BLaER1 treated with 17β-estradiol and CSF1 and Interleukin-3, amounts not matched to agents 10 nM and 100 nM (cell line): ENCODE measurements at regions not wholly inside any gene's neighbourhood (a gene's known extent, or its start where the extent isn't known, plus 50 kb on each side); places are given as distances from the start of the nearest gene placed in this dataset.
A peak's percentile ranks its signal among the peaks of the same experiment; 100 is the strongest.

Experiments used
- H3K27ac ChIP-seq, 11 experiments: shearing (Covaris generic); formaldehyde crosslinking; 2 replicates each; pipeline ENCODE4 v1.8.1; 2022
- H3K27me3 ChIP-seq, 11 experiments: shearing (Covaris generic); formaldehyde crosslinking; 2 replicates each; pipeline ENCODE4 v1.8.1; 2022
- H3K36me3 ChIP-seq, 11 experiments: shearing (Covaris generic); formaldehyde crosslinking; 2 replicates each; pipeline ENCODE4 v1.8.1; 2022
- H3K4me1 ChIP-seq, 10 experiments: shearing (Covaris generic); formaldehyde crosslinking; 2 replicates each; pipeline ENCODE4 v1.8.1; 2022
- H3K4me2 ChIP-seq, 11 experiments: shearing (Covaris generic); formaldehyde crosslinking; 2 replicates each; pipeline ENCODE4 v1.8.1; 2022
- H3K4me3 ChIP-seq, 10 experiments: shearing (Covaris generic); formaldehyde crosslinking; 2 replicates each; pipeline ENCODE4 v1.8.1; 2022
- H3K9ac ChIP-seq, 11 experiments: shearing (Covaris generic); formaldehyde crosslinking; 2 replicates each; pipeline ENCODE4 v1.8.1; 2022
- H3K9me3 ChIP-seq, 11 experiments: shearing (Covaris generic); formaldehyde crosslinking; replicated peaks in 1 of 11; 2 replicates each; pipeline ENCODE4 v1.8.1; 2022
- H4K20me1 ChIP-seq, 11 experiments: shearing (Covaris generic); formaldehyde crosslinking; 2 replicates each; pipeline ENCODE4 v1.8.1; 2022
- Cebpa-rat ChIP-seq, 11 experiments: shearing (Covaris generic); IDR thresholded peaks; 2 replicates each; pipeline ENCODE4 v1.8.1; 2022

DNA sequence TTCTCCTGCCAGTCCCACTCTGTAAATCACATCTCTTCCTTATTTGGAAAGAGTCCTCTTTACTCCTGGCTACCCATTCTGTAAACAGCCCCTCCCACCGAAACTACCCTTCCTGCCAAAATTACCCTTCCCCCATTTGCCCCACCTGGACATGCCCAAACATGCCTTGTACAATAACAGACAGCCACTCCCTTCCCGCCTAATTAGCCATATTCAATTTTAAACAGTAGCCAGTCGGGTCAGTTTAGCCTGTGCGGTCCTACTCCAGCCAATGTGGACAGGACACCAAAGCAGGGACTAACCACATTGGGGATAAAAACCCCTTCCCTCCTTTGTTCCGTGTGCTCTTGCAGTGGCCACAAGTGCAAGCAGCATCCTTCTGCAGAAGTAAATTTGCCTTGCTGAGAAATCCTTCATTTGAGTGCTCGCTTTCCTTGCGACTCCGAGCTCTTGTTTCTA, 56.3 kb upstream of the MAP10 start:
- H3K9me3 ChIP-seq: peaks cover 62 to 70% (median 65%) of the 10 kb centered on the region in 11 experiments
- TF ChIP-seq Cebpa-rat (IDR thresholded peaks at IDR 0.05): no peak
- no peaks in the 10 kb centered on the region for H3K27me3 ChIP-seq
- H3K4me2 ChIP-seq: no peak overlapping the region
- H3K9ac ChIP-seq: no peak overlapping the region
- H3K36me3 ChIP-seq: peaks cover 0 to 7% (median 0%) of the 10 kb centered on the region in 11 experiments; a peak in 3 of 22 replicates
- H3K27ac ChIP-seq: no peak overlapping the region
- no peaks in the 10 kb centered on the region for H4K20me1 ChIP-seq
- H3K4me1 ChIP-seq: peaks cover 7 to 25% (median 16%) of the 10 kb centered on the region in 10 experiments; a peak in 18 of 20 replicates
- H3K4me3 ChIP-seq: peak overlapping the region in 2 of 10 experiments; percentile 11 to 38; a peak in 3 of 20 replicates

DNA sequence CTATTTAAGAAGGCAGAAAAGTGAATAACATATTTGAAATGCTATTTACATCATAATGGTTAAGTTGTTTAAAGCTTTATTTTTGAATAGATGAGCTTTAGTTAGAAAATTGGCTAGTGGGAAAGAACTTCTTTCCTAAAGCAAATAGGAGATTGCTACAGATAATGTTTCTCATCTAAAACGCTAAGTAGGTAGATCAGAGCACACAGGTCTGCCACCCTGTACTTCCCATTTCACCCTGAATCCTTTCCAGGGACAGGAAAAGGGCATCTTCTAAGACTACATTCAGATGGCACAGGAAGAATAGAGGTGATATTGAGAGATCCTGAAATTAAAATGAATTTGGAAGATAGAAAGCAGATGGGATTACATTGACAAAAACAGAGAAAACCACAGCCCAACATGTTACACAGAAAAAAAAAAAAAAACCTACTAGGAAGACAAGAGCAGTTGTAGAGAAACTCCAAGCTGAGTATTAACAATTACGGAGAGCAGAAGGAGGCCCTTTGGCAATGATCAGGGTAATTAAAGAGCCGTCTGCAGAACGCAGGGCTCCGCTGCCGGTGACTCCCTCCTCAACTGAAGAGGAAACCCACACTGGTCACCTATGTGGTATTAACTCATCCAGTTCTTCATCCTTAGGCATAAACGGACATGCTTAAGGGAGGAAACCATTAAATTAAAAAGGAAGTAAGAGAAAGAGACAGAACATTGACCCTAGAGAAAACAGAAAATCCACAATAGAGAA, 53.6 kb upstream of the MAP10 start:
- no peak overlapping the region for H3K9ac ChIP-seq
- TF ChIP-seq Cebpa-rat (IDR thresholded peaks at IDR 0.05): no peak
- H3K27ac ChIP-seq: no peak overlapping the region
- H3K36me3 ChIP-seq: peaks cover 0 to 7% (median 0%) of the 10 kb centered on the region in 11 experiments; a peak in 3 of 22 replicates
- H3K4me1 ChIP-seq: peaks cover 7 to 25% (median 16%) of the 10 kb centered on the region in 10 experiments; a peak in 18 of 20 replicates
- no peak overlapping the region for H3K4me3 ChIP-seq
- H3K27me3 ChIP-seq: no peaks in the 10 kb centered on the region
- no peaks in the 10 kb centered on the region for H4K20me1 ChIP-seq
- H3K4me2 ChIP-seq: peak overlapping the region; percentile 12 to 77 (median 48); a peak in 21 of 22 replicates
- peaks cover 53 to 59% (median 57%) of the 10 kb centered on the region in 11 experiments for H3K9me3 ChIP-seq

DNA sequence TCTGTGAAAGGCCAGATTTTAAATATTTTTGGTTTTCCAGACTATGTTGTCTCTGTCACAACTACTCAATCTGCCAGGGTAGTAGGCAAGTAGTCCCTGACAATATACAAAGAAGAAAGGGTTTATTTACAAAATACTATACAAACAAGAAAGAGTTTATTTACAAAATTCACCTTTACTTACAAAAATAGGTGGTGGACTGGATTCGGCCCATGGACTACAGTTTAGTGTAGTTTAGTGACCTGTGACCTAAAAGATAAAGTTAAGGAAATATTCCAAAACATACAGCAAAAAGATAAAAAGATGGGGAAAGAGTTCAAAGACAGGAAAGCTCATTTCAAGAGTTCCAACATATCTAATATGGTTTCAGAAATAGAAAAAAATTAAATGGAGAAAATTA, 52.9 kb upstream of the MAP10 start:
- Histone ChIP-seq H3K27ac (no peak overlapping the region), H3K9ac (no peak overlapping the region), H3K27me3 (no peaks in the 10 kb centered on the region), H3K4me1 (peaks cover 7 to 25% (median 16%) of the 10 kb centered on the region in 10 experiments; a peak in 18 of 20 replicates), H3K4me2 (peak overlapping the region in 9 of 11 experiments; percentile 12 to 77 (median 48); a peak in 13 of 22 replicates), H4K20me1 (no peaks in the 10 kb centered on the region), H3K9me3 (peaks cover 52 to 59% (median 56%) of the 10 kb centered on the region in 11 experiments), H3K36me3 (peaks cover 0 to 7% (median 0%) of the 10 kb centered on the region in 11 experiments; a peak in 3 of 22 replicates), H3K4me3 (no peak overlapping the region)
- no peak for TF ChIP-seq Cebpa-rat (IDR thresholded peaks at IDR 0.05)

DNA sequence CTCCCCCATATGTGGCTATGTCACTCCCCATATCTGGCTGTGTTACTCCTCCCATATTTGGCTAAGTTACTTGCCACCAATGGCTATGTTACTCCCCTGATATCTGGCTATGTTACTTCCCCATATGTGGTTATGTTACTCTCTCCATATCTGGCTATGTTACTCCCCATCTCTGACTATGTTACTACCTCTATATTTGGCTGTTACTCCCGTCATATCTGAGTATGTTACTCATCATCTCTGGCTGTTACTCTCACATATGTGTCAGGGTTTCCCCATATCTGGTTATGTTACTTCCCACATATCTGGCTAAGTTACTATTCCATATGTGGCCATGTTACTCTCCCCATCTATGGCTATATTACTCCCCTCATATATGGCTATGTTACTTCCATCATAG, 50.3 kb upstream of the MAP10 start:
- Histone ChIP-seq H3K4me3 (no peak overlapping the region), H3K9ac (no peak overlapping the region), H4K20me1 (no peaks in the 10 kb centered on the region), H3K9me3 (peaks cover 42 to 59% (median 55%) of the 10 kb centered on the region in 11 experiments), H3K4me1 (peaks cover 7 to 25% (median 16%) of the 10 kb centered on the region in 10 experiments; a peak in 18 of 20 replicates), H3K27me3 (no peaks in the 10 kb centered on the region), H3K4me2 (no peak overlapping the region), H3K27ac (no peak overlapping the region), H3K36me3 (no peaks in the 10 kb centered on the region)
- no peak for TF ChIP-seq Cebpa-rat (IDR thresholded peaks at IDR 0.05)
